Karpas-422 (cell line): ENCODE measurements at regions not wholly inside any gene's neighbourhood (a gene's known extent, or its start where the extent isn't known, plus 50 kb on each side); places are given as distances from the start of the nearest gene placed in this dataset.

ENCODE experiments used
- DNase-seq: peaks from one replicate; pipeline ENCODE4 v3.0.0-alpha.2; 2015
- H2AFZ ChIP-seq: fragments of 200-600 bp; sonication (generic); 2 replicates; pipeline ENCODE4 v1.6.1; 2014; ENCODE audit warnings: antibody characterized with exemption, low read length, mixed read lengths
- H3K27ac ChIP-seq: fragments of 200-600 bp; sonication (generic); 2 replicates; pipeline ENCODE4 v1.5.1; 2014; ENCODE audit warnings: mild to moderate bottlenecking, low read length, moderate library complexity
- H3K27me3 ChIP-seq: fragments of 200-600 bp; sonication (generic); 2 replicates; pipeline ENCODE4 v1.6.1; 2014; ENCODE audit warnings: low read length, mixed read lengths
- H3K36me3 ChIP-seq: fragments of 200-600 bp; sonication (generic); 2 replicates; pipeline ENCODE4 v1.6.1; 2014; ENCODE audit warnings: low read length, mixed read lengths; ENCODE audit not compliant: insufficient read depth
- H3K4me1 ChIP-seq: fragments of 200-600 bp; sonication (generic); 2 replicates; pipeline ENCODE4 v1.6.1; 2014; ENCODE audit warnings: mild to moderate bottlenecking, low read length, mixed read lengths
- H3K4me2 ChIP-seq: fragments of 200-600 bp; sonication (generic); 2 replicates; pipeline ENCODE4 v1.6.1; 2014; ENCODE audit warnings: low read length, low read depth, mild to moderate bottlenecking; ENCODE audit not compliant: poor library complexity, severe bottlenecking
- H3K4me3 ChIP-seq: fragments of 200-600 bp; sonication (generic); 2 replicates; pipeline ENCODE4 v1.5.1; 2014; ENCODE audit warnings: mild to moderate bottlenecking, antibody characterized with exemption, low read length, mixed read lengths
- H3K79me2 ChIP-seq: fragments of 200-600 bp; sonication (generic); 2 replicates; pipeline ENCODE4 v1.6.1; 2014; ENCODE audit warnings: mild to moderate bottlenecking, low read length, mixed read lengths
- H3K9ac ChIP-seq: fragments of 200-600 bp; sonication (generic); 2 replicates; pipeline ENCODE4 v1.6.0; 2014; ENCODE audit warnings: low read length
- H3K9me2 ChIP-seq: fragments of 200-600 bp; sonication (generic), shearing (Covaris generic); replicated peaks from 2 replicates; pipeline ENCODE4 v1.6.0; 2014; ENCODE audit warnings: mild to moderate bottlenecking, low read length, moderate library complexity; ENCODE audit not compliant: insufficient read depth
- H3K9me3 ChIP-seq: fragments of 300-700, 200-600 bp; sonication (generic); 2 replicates; pipeline ENCODE4 v1.6.1; 2014; ENCODE audit warnings: low read length, mixed read lengths
- H4K20me1 ChIP-seq: fragments of 200-600 bp; sonication (generic); 2 replicates; pipeline ENCODE4 v1.6.1; 2014; ENCODE audit warnings: mild to moderate bottlenecking, antibody characterized with exemption, low read length, low read depth; ENCODE audit not compliant: insufficient read depth

DNA sequence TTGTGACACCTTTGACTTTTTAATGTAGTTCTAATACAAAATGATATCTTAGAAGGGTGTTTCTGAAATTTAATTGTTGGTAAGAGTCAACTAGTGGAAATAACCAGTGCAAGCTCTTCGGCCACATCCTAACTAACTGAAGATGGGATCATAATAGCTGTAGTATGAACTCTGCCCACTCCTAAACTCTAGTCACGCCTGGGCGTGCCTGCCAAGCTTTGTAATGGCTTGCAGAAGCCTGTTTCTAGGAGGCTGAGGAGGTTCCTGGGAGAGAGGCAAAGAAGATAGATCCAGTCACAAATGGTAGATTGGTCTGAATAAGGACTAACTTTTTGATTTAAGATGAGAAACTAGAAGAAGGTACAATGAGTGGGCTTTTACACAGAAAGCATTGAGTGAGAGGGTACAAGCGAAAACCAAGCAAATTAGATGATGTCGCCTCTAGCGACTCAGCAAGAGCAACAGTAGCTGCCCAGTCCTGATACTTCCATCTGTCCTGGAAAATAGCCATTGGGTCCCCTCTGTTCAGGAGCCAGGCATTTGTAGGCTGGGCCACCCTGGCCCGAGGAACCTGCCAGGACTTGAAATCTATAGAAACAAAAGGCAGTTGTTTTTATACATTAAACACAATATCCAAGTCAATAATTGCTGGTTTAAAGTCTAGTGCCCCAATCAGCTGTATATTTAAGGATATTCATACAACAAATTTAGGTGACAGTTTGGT is 148.8 kb downstream of the SLC38A4 start:
- no peak overlapping the region for H3K27ac ChIP-seq
- no peak overlapping the region for H3K4me3 ChIP-seq
- no peak overlapping the region for H3K9ac ChIP-seq
- no peak overlapping the region for H3K4me2 ChIP-seq
- no peaks in the 10 kb centered on the region for H3K36me3 ChIP-seq
- H3K9me3 ChIP-seq: no peaks in the 10 kb centered on the region
- H3K9me2 ChIP-seq: no peaks in the 10 kb centered on the region
- H4K20me1 ChIP-seq: no peaks in the 10 kb centered on the region
- DNase-seq: no peak
- H3K79me2 ChIP-seq: no peaks in the 10 kb centered on the region
- no peaks in the 10 kb centered on the region for H3K4me1 ChIP-seq
- 0 out of 2 replicates have a peak, but pooled peaks cover 3% of the 10 kb centered on the region for H3K27me3 ChIP-seq
- no peak overlapping the region for H2AFZ ChIP-seq

GRCh38 chr12:46676396-46676795 is 149.4 kb downstream of the SLC38A4 start:
- Histone ChIP-seq H3K4me3 (no peak overlapping the region), H3K4me2 (no peak overlapping the region), H3K4me1 (no peaks in the 10 kb centered on the region), H3K9me2 (no peaks in the 10 kb centered on the region), H3K27me3 (0 out of 2 replicates have a peak, but pooled peaks cover 3% of the 10 kb centered on the region), H2AFZ (no peak overlapping the region), H4K20me1 (no peaks in the 10 kb centered on the region), H3K36me3 (no peaks in the 10 kb centered on the region), H3K79me2 (no peaks in the 10 kb centered on the region), H3K9me3 (no peaks in the 10 kb centered on the region), H3K27ac (no peak overlapping the region), H3K9ac (no peak overlapping the region)
- no peak for DNase-seq

GRCh38 chr12:46675736-46676135 is 150.1 kb downstream of the SLC38A4 start:
- Histone ChIP-seq H4K20me1 (no peaks in the 10 kb centered on the region), H3K27me3 (0 out of 2 replicates have a peak, but pooled peaks cover 3% of the 10 kb centered on the region), H2AFZ (no peak overlapping the region), H3K9me3 (no peaks in the 10 kb centered on the region), H3K9me2 (no peaks in the 10 kb centered on the region), H3K9ac (no peak overlapping the region), H3K4me3 (no peak overlapping the region), H3K36me3 (no peaks in the 10 kb centered on the region), H3K27ac (no peak overlapping the region), H3K4me2 (no peak overlapping the region), H3K4me1 (no peaks in the 10 kb centered on the region), H3K79me2 (no peaks in the 10 kb centered on the region)
- DNase-seq: peak; percentile 73

- no peaks in the 10 kb centered on the region for H3K79me2 ChIP-seq
- H3K9me3 ChIP-seq: no peaks in the 10 kb centered on the region
- H3K9me2 ChIP-seq: no peaks in the 10 kb centered on the region
- H3K27me3 ChIP-seq: no peaks in the 10 kb centered on the region
- no peak overlapping the region for H3K9ac ChIP-seq
- no peak overlapping the region for H2AFZ ChIP-seq
- H3K4me2 ChIP-seq: no peak overlapping the region
- no peaks in the 10 kb centered on the region for H3K36me3 ChIP-seq
- no peak overlapping the region for H3K4me3 ChIP-seq
- no peak overlapping the region for H3K27ac ChIP-seq
- H4K20me1 ChIP-seq: no peaks in the 10 kb centered on the region
- H3K4me1 ChIP-seq: no peaks in the 10 kb centered on the region
- DNase-seq: no peak
Measured at GRCh38 chr12:46674800-46675199, 151.0 kb downstream of the SLC38A4 start.

DNA sequence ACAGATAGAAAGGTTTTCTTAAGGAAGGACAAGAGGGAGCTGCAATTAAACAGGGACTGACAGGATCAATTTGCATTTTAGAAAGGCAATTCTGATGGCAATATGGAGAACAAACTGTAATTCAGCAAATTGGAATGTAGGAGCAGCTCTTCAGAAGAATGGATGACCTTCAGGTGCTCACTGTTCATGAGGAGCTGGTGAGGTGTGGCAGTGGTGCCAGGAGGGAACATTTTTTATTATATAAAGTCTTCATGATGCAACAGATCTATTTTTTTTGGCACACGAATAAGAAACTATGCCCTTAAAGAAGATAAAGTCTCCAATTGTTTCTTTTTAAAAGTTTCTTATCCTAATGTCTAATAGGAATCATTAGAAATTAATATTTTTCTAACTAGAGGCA is 151.7 kb downstream of the SLC38A4 start:
- no peak for DNase-seq
- H3K4me2 ChIP-seq: no peak overlapping the region
- no peaks in the 10 kb centered on the region for H3K9me3 ChIP-seq
- H3K4me1 ChIP-seq: no peaks in the 10 kb centered on the region
- no peak overlapping the region for H3K9ac ChIP-seq
- H3K27me3 ChIP-seq: no peaks in the 10 kb centered on the region
- H3K27ac ChIP-seq: no peak overlapping the region
- H3K79me2 ChIP-seq: no peaks in the 10 kb centered on the region
- H3K36me3 ChIP-seq: no peaks in the 10 kb centered on the region
- H4K20me1 ChIP-seq: no peaks in the 10 kb centered on the region
- no peak overlapping the region for H2AFZ ChIP-seq
- H3K4me3 ChIP-seq: no peak overlapping the region
- no peaks in the 10 kb centered on the region for H3K9me2 ChIP-seq

DNA sequence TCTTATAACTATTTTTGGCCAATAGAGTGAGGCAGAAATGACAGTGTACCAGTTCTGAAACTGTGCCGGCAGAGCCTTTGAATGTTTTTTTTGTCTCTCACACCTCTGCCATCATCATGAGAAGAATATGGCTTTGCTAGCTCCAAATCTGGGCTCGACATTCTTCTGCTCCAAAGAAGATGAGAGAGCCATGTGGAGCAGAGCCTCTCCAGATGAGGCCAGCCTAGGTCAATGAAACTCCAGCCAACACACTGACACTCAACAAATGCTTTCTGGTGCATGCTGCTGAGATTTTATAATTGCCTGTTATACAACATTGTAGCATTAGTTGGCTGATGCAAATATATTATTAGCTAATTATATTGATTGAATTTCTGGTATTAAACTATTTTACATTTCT is 154.7 kb downstream of the SLC38A4 start:
- Histone ChIP-seq H4K20me1 (no peaks in the 10 kb centered on the region), H3K9ac (no peak overlapping the region), H2AFZ (no peak overlapping the region), H3K9me2 (no peaks in the 10 kb centered on the region), H3K9me3 (no peaks in the 10 kb centered on the region), H3K4me2 (no peak overlapping the region), H3K79me2 (no peaks in the 10 kb centered on the region), H3K4me1 (no peaks in the 10 kb centered on the region), H3K36me3 (no peaks in the 10 kb centered on the region), H3K4me3 (no peak overlapping the region), H3K27ac (no peak overlapping the region), H3K27me3 (no peaks in the 10 kb centered on the region)
- DNase-seq: no peak

GRCh38 chr12:46670636-46671035 is 155.2 kb downstream of the SLC38A4 start:
- H3K4me1 ChIP-seq: no peaks in the 10 kb centered on the region
- no peaks in the 10 kb centered on the region for H4K20me1 ChIP-seq
- H3K9ac ChIP-seq: no peak overlapping the region
- H3K27ac ChIP-seq: no peak overlapping the region
- no peak overlapping the region for H2AFZ ChIP-seq
- no peaks in the 10 kb centered on the region for H3K9me3 ChIP-seq
- no peaks in the 10 kb centered on the region for H3K27me3 ChIP-seq
- no peaks in the 10 kb centered on the region for H3K79me2 ChIP-seq
- no peaks in the 10 kb centered on the region for H3K36me3 ChIP-seq
- H3K4me3 ChIP-seq: no peak overlapping the region
- no peaks in the 10 kb centered on the region for H3K9me2 ChIP-seq
- DNase-seq: no peak
- H3K4me2 ChIP-seq: no peak overlapping the region

GRCh38 chr12:46669720-46670119 is 156.1 kb downstream of the SLC38A4 start:
- Histone ChIP-seq H3K9ac (no peak overlapping the region), H2AFZ (no peak overlapping the region), H3K9me3 (no peaks in the 10 kb centered on the region), H3K79me2 (no peaks in the 10 kb centered on the region), H3K27ac (no peak overlapping the region), H3K4me3 (no peak overlapping the region), H3K36me3 (no peaks in the 10 kb centered on the region), H3K4me2 (no peak overlapping the region), H3K4me1 (no peaks in the 10 kb centered on the region), H4K20me1 (no peaks in the 10 kb centered on the region), H3K27me3 (no peaks in the 10 kb centered on the region), H3K9me2 (no peaks in the 10 kb centered on the region)
- DNase-seq: no peak
